Stimulated activated naive B cell treated with anti-CD40 and anti-IgM and Interleukin-4, amounts not matched to agents 10 μg/mL and 1 μg/mL and 100 μg/mL, for 72 hours (primary cell): ENCODE measurements at regions not wholly inside any gene's neighbourhood (a gene's known extent, or its start where the extent isn't known, plus 50 kb on each side); places are given as distances from the start of the nearest gene placed in this dataset.
"Not testable (repeated sequence)": the region's sequence is repeated elsewhere in the genome, so short reads cannot be mapped to it uniquely, and the experiment has no call there.

Experiments
- ATAC-seq, 2 donors: fragments of 150-1000 bp; cut with Tn5 transposase; replicated peaks; 2 replicates each; pipeline ENCODE4 v1.10.0; 2021; ENCODE audit warnings: moderate library complexity in 1 of 2
- DNase-seq: peaks from one replicate; pipeline ENCODE4 v3.0.0; 2021
- H3K27ac Mint-ChIP-seq: one replicate; pipeline ENCODE4 v1.8.0; 2022; ENCODE audit warnings: mild to moderate bottlenecking, mixed read lengths
- H3K27me3 Mint-ChIP-seq, 2 donors: one replicate each; pipeline ENCODE4 v1.8.0; 2022; ENCODE audit warnings: mixed read lengths in 2 of 2
- H3K36me3 Mint-ChIP-seq, 2 donors: one replicate each; pipeline ENCODE4 v1.8.0; 2022; ENCODE audit warnings: mixed read lengths in 2 of 2, mild to moderate bottlenecking in 1 of 2
- H3K4me1 Mint-ChIP-seq, 2 donors: one replicate each; pipeline ENCODE4 v1.8.0; 2022; ENCODE audit warnings: mixed read lengths in 2 of 2, mild to moderate bottlenecking in 1 of 2
- H3K4me3 Mint-ChIP-seq, 2 donors: one replicate each; pipeline ENCODE4 v1.8.0; 2022; ENCODE audit warnings: mild to moderate bottlenecking in 2 of 2, mixed read lengths in 2 of 2, moderate library complexity in 1 of 2
- H3K9me3 Mint-ChIP-seq, 2 donors: one replicate each; pipeline ENCODE4 v1.8.0; 2022; ENCODE audit warnings: mixed read lengths in 2 of 2, mild to moderate bottlenecking in 1 of 2

DNA sequence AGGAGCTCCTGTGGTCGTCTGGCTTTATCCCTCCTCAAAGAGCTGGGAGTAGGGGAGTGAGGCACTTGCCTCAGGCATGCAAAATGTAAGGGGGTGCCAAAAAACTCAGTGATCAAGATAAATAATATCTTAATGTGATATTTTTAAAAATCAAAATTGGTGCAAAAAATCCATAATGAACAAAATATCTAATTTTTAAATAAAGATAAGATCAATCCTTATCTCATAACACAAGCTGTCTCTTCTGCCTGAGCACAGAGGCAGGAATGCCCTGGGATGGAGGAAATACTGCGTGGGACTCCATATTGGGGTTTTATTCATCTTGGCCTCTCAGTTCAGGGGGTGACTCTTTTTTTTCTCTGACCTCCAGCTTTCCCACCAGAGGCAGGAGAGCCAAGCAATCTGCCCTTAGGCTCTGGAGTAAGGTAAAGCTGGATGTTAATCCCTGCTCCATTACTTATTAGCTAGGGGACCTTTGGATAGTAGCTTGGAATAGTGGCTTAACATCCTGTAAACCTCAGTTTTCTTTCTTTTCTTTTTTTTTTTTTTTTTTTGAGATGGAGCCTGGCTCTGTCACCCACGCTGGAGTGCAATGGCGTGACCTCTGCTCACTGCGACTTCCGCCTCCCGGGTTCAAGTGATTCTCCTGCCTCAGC lies 77.3 kb upstream of the NFASC start:
- Mint-ChIP-seq H3K36me3 (no peaks in the 10 kb centered on the region), H3K27me3 (peaks cover 18 to 26% of the 10 kb centered on the region in 2 donors), H3K27ac (no peak overlapping the region), H3K9me3 (peaks cover 2 to 3% of the 10 kb centered on the region in 2 donors), H3K4me1 (peaks cover 3 to 7% of the 10 kb centered on the region in 2 donors), H3K4me3 (no peak overlapping the region)
- ATAC-seq, result no peak
- DNase-seq, result no peak

DNA sequence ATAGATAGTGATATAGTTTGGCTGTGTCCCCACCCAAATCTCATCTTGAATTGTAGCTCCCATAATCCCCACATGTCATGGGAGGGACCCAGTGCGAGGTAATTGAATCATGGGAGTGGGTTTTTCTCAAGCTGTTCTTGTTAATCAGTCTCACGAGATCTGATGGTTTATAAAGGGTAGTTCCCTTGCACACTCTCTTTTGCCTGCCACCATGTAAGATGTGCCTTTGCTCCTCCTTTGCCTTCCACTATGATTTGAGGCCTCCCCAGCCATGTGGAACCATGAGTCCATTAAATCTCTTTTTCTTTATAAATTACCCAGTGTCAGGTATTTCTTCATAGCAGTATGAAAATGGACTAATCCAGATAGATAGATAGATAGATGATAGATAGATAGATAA lies 73.8 kb upstream of the NFASC start:
- not testable (repeated sequence) for H3K36me3 Mint-ChIP-seq, H3K4me3 Mint-ChIP-seq, ATAC-seq, H3K27me3 Mint-ChIP-seq, H3K9me3 Mint-ChIP-seq, H3K4me1 Mint-ChIP-seq, DNase-seq, H3K27ac Mint-ChIP-seq

DNA sequence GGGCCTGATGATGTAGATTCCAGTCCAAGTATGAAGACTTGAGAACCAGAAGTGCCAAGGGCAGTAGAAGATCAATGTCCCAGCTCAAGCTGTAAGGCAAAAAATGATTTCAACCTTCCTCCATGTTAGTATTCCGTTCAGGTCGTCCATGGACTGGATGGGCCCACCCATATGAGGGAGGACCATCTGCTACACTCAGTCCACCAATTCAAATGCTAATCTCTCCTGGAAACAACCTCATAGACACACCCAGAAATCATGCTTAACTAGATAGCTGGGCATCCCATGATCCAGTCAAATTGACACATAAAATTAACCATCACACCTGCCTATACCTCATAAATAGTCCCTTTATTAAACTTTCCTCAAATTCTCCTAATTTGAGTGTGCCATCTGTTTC lies 73.3 kb upstream of the NFASC start:
- H3K4me1 Mint-ChIP-seq, result peaks cover 0 to 2% of the 10 kb centered on the region in 2 donors
- no peak overlapping the region for H3K4me3 Mint-ChIP-seq
- no peak overlapping the region for H3K27ac Mint-ChIP-seq
- peaks cover 2 to 3% of the 10 kb centered on the region in 2 donors for H3K9me3 Mint-ChIP-seq
- H3K27me3 Mint-ChIP-seq, result peaks cover 0 to 6% of the 10 kb centered on the region in 2 donors
- no peaks in the 10 kb centered on the region for H3K36me3 Mint-ChIP-seq
- DNase-seq (no peak), ATAC-seq (no peak)

DNA sequence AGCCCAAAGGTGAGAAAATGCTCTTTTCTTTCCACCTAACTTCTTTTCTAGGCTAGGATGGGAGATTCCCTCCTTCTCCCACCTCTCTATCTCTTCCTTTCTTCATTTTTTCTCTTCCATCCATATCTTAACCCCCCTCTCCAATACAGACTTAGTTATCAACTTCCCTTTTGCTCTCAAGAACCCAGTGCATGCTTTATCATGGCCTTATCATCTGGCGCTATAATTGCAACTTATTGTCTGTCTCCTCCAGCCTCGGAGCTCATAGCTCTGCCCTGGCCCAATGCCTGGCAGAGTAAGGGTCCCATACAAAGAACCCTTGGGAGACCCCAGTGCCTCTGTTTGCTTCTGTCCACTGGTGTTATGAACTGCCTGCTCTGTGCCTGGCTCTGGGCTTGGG lies 71.0 kb upstream of the NFASC start:
- Mint-ChIP-seq H3K4me3 (no peak overlapping the region), H3K4me1 (peaks cover 6 to 12% of the 10 kb centered on the region in 2 donors), H3K27ac (no peak overlapping the region), H3K27me3 (peaks cover 0 to 6% of the 10 kb centered on the region in 2 donors), H3K9me3 (peaks cover 2 to 3% of the 10 kb centered on the region in 2 donors), H3K36me3 (no peaks in the 10 kb centered on the region)
- DNase-seq (no peak), ATAC-seq (no peak)

DNA sequence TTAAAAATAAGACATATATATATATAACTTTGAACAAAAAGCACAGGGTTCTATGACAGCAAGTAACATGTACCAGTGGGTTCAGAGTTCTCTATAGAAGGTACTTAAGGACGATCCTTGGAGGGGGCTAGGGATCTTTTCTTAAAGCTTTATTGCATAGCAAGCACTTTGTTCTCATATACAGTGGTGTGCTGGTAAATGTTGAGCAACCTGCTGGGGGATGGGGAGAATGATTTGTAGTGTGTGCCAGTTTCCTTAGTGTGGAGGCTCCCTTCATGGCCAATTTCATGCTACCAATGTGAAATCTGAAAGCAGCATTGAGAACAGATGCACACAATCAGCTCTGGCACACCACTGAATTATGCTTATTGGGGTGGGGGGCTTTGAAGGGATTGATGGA lies 69.5 kb upstream of the NFASC start:
- DNase-seq (no peak), ATAC-seq (no peak)
- no peaks in the 10 kb centered on the region for H3K36me3 Mint-ChIP-seq
- H3K4me1 Mint-ChIP-seq, result peaks cover 6 to 12% of the 10 kb centered on the region in 2 donors
- H3K27me3 Mint-ChIP-seq, result peaks cover 0 to 6% of the 10 kb centered on the region in 2 donors
- H3K27ac Mint-ChIP-seq, result no peak overlapping the region
- H3K4me3 Mint-ChIP-seq, result no peak overlapping the region
- H3K9me3 Mint-ChIP-seq, result peaks cover 2 to 3% of the 10 kb centered on the region in 2 donors

DNA sequence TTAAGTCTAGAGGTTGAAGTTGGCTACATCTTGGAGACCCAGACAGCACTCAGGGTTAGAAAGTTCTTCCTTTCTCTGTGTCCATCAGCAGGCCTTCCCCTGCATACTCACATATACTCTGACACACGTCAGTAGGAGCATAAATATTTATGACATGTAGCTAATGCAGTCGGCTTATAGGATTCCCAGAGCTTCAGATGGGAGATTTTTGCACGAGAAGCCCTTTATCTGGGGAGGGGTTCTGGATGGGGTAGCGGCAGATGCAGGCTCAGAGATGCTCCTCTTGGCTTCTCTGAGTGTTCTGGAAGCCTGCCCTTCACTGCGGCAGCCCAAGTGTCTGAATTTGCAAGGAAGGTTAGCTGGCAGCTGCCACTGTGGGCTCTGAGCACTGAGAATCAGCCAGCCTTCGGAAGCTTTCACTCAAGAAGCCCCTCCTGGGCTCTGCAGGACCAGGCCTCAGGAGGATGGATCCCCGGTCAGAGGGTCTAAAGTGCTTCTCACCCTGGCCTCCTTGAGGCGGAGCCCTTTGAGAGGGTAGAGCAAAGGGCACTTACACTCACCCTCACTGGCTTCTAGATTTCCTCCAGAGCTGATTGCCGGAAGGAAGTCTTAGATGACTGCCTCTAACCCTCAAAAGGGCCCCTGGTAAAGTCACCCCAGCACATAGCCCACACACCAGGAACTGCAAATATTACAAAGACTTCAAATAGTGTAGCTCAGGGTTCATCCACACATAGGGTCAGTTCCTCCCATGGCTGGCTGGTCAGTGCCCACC lies 68.1 kb upstream of the NFASC start:
- Mint-ChIP-seq H3K4me1 (peaks cover 11 to 23% of the 10 kb centered on the region in 2 donors), H3K27me3 (peaks cover 0 to 6% of the 10 kb centered on the region in 2 donors), H3K9me3 (peaks cover 0 to under 1% of the 10 kb centered on the region in 2 donors), H3K4me3 (no peak overlapping the region), H3K36me3 (no peaks in the 10 kb centered on the region), H3K27ac (peak overlapping the region; percentile 14)
- DNase-seq, result no peak
- peak; percentile 16 to 20 for ATAC-seq

DNA sequence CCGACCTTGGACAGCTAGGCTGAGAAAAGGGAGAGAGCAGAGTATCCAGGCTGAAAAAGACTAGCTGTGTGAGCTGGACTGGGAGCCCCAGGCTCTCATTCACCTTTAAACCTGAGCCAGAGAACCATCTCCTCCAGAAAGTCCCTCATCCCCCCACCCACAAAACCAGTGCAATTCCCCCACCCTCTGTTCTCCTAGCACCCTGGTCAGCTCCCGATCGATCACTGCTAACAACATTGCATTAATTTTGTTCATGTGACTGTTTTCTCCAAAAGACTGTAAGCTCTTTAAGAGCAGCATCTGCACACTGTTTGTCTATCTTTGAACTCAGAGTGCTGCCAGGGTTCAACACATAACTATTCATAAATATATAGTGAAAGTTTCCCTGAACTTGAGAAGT lies 67.1 kb upstream of the NFASC start:
- Mint-ChIP-seq H3K4me3 (no peak overlapping the region), H3K4me1 (peaks cover 11 to 23% of the 10 kb centered on the region in 2 donors), H3K27ac (no peak overlapping the region), H3K27me3 (peaks cover 0 to 6% of the 10 kb centered on the region in 2 donors), H3K9me3 (no peaks in the 10 kb centered on the region), H3K36me3 (no peaks in the 10 kb centered on the region)
- ATAC-seq (no peak), DNase-seq (no peak)

DNA sequence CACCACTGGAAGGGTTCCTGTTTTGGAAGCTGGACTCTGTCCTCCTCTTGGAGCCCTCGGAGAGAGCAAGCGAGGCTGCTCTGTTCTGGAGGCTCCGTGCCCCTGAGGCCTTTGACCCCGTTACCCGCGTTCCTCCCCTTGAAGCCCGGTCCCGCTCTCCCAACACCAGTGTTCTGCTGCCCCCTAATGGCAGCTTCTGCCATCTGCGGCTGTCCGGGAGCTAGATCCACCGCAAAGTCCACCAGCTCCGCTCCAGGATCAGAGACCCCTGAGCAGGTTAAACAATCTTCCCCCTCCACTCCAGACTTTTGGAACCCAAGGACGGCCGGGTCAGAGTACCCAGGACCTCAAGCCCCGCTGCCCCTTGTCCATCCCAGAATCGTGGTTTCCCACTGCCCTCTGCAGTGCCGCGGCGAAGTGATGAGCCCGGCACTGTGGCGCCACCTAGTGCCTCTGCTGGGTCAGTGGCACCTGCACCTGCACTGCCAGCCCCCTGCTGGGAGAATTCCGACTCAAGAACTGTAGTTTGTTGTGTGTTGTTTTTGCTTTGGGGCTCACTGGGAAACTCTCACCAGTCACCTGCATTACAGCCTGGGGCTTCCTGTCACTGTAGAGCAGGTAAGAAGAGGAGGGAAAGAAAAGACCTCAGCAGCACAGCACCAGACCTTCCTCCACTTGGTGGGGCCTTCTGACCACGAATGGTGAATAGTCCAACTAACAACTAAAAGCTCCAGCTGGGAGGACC lies 63.5 kb upstream of the NFASC start:
- Mint-ChIP-seq H3K4me1 (peaks cover 11 to 23% of the 10 kb centered on the region in 2 donors), H3K36me3 (no peaks in the 10 kb centered on the region), H3K4me3 (peak overlapping the region; percentile 83 to 84), H3K27me3 (peaks cover 0 to 6% of the 10 kb centered on the region in 2 donors), H3K27ac (peak overlapping the region; percentile 84), H3K9me3 (no peaks in the 10 kb centered on the region)
- DNase-seq (peak; percentile 79), ATAC-seq (peak; percentile 95 to 96)

DNA sequence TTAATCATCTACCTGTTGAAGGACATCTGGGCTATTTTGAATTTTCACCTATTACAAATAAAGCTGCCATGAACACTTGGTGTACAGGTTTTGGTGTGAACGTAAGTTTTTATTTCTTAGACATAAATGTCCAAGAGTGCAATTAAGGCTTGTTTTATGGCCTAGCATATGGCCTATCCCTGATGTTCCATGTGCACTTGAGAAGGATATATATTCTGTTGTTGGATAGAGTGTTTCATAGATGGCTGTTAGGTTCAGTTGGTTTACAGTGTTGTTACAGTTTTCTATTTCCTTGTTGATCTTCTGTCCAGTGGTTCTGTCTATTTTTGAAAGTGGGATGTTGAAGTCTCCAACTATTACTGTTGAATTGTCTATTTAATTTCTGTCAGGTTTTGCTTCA lies 61.2 kb upstream of the NFASC start:
- Mint-ChIP-seq H3K4me3 (no peak overlapping the region), H3K4me1 (peaks cover 5 to 11% of the 10 kb centered on the region in 2 donors), H3K27ac (no peak overlapping the region), H3K9me3 (no peaks in the 10 kb centered on the region), H3K36me3 (no peaks in the 10 kb centered on the region), H3K27me3 (peaks cover 6 to 11% of the 10 kb centered on the region in 2 donors)
- no peak for DNase-seq
- ATAC-seq, result no peak

DNA sequence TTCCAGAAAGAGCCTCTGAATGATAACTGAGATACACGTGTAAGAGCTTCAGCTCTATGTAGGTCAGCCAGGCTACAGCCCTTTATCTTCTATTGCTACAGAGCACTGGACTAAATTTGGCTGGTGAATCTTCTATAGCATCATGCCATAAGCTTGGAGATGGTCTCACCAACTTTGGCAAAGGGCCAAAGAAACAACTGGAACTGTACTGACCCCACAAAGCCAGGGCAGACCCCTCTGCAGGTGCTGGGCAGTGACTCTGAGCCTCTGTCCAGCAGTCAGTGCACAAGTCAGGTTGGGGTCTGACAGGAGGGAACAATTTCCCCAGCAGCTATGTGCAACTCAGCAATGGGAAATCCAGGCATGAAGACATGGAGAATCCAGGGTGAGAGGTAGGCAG lies 57.8 kb upstream of the NFASC start:
- H3K4me3 Mint-ChIP-seq, result no peak overlapping the region
- H3K9me3 Mint-ChIP-seq, result no peaks in the 10 kb centered on the region
- no peak for ATAC-seq
- no peak overlapping the region for H3K27ac Mint-ChIP-seq
- DNase-seq, result no peak
- H3K4me1 Mint-ChIP-seq, result no peaks in the 10 kb centered on the region
- H3K36me3 Mint-ChIP-seq, result no peaks in the 10 kb centered on the region
- peaks cover 21 to 28% of the 10 kb centered on the region in 2 donors for H3K27me3 Mint-ChIP-seq

DNA sequence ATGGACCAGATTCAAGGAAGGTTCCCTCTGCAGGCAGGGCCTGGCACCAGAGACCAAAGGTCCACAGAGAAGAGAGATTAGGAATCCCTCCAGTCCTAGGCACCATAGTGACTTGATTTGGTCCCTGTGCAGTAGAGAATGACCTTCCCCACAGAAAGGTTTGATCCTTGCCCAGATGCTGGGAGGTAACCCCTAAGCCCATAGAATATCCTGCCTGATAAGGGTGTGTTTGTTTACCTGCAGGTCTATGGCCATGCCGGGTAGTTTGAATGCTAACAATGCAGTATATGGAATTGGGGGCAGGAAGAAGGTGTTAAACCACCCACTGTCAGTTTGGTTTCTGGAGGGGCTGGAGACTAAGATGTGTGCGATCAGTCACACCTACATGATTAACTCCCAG lies 57.1 kb upstream of the NFASC start:
- Mint-ChIP-seq H3K4me1 (no peaks in the 10 kb centered on the region), H3K4me3 (no peak overlapping the region), H3K27ac (no peak overlapping the region), H3K27me3 (peaks cover 24 to 28% of the 10 kb centered on the region in 2 donors), H3K36me3 (no peaks in the 10 kb centered on the region), H3K9me3 (no peaks in the 10 kb centered on the region)
- DNase-seq (no peak), ATAC-seq (no peak)

DNA sequence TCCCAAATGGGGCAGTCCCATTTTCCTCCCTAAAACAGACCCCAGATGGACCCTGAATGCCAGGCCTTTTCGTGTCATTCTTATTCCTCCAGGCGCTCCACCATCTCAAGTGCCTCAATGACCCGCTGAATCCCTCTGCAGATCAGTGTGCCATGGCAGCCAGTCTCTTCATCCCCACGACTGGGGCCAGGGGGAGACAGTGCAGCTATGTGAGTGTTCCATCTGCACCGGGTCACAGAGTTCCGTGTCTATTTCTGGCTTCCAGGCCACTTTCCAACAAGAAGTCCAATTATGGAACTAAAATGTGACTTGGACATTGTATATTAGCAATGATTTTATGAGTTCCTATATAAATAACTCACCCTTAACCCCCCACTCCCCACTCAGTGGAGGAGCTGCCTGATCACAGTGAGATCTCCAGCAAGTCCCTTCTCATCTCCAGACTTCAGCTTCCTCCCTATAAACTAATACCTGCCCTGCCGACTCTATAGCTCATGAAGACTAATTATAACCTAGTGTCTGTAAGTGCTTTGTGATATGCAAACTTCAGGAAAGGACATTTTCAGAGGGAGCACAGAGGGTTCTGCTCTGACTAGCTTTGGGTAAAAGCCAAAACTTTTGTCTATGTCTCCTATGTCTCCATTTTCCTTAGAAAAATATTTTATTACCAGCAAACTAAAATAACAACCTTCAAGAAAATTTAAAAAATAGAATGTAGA lies 56.3 kb upstream of the NFASC start:
- H3K4me3 Mint-ChIP-seq, result no peak overlapping the region
- no peaks in the 10 kb centered on the region for H3K4me1 Mint-ChIP-seq
- DNase-seq (no peak), ATAC-seq (no peak)
- no peaks in the 10 kb centered on the region for H3K9me3 Mint-ChIP-seq
- no peaks in the 10 kb centered on the region for H3K36me3 Mint-ChIP-seq
- peaks cover 30 to 33% of the 10 kb centered on the region in 2 donors for H3K27me3 Mint-ChIP-seq
- H3K27ac Mint-ChIP-seq, result no peak overlapping the region

DNA sequence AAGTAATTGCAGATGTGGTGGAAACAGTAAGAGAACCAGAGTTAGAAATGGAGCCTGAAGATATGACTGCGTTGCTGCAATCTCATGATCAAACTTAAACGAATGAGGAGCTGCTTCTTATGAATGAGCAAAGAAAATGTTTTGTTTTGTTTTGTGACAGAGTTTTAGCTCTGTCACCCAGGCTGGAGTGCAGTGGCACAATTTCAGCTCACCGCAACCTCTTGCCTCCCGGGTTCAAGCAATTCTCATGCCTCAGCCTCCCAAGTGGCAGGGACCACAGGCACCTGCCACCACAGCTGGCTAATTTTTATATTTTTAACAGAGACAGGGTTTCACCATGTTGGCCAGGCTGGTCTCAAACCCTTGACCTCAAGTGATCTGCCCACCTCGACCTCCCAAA lies 53.3 kb upstream of the NFASC start:
- ATAC-seq (no peak), DNase-seq (no peak)
- H3K4me3 Mint-ChIP-seq, result no peak overlapping the region
- H3K27ac Mint-ChIP-seq, result no peak overlapping the region
- no peaks in the 10 kb centered on the region for H3K4me1 Mint-ChIP-seq
- no peaks in the 10 kb centered on the region for H3K9me3 Mint-ChIP-seq
- no peaks in the 10 kb centered on the region for H3K36me3 Mint-ChIP-seq
- peaks cover 28 to 30% of the 10 kb centered on the region in 2 donors for H3K27me3 Mint-ChIP-seq

DNA sequence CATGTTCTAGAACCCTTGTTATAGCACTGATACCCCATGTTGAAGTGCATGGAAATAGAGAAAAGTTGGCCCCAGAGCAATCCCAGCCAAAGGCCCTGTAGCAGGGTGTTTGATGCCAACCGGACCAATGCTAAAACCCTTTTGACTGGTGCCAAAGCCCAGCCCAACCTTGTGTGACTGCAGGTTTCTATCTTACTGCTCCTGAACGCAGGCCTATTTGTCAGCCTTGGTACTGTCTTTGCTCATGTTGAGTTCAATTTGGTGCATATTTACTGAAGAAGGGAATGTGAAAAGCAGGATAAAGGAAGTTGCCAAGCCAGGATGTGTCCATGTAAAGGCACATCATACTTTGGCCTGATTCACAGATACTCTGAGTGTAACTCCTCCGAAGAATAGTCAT lies 51.7 kb upstream of the NFASC start:
- no peaks in the 10 kb centered on the region for H3K36me3 Mint-ChIP-seq
- peaks cover 30 to 38% of the 10 kb centered on the region in 2 donors for H3K27me3 Mint-ChIP-seq
- no peak for DNase-seq
- ATAC-seq, result no peak
- no peaks in the 10 kb centered on the region for H3K4me1 Mint-ChIP-seq
- H3K4me3 Mint-ChIP-seq, result no peak overlapping the region
- no peaks in the 10 kb centered on the region for H3K9me3 Mint-ChIP-seq
- no peak overlapping the region for H3K27ac Mint-ChIP-seq
